ENCODE measurements at regions not wholly inside any gene's neighbourhood (a gene's known extent, or its start where the extent isn't known, plus 50 kb on each side); places are given as distances from the start of the nearest gene placed in this dataset.

DNA sequence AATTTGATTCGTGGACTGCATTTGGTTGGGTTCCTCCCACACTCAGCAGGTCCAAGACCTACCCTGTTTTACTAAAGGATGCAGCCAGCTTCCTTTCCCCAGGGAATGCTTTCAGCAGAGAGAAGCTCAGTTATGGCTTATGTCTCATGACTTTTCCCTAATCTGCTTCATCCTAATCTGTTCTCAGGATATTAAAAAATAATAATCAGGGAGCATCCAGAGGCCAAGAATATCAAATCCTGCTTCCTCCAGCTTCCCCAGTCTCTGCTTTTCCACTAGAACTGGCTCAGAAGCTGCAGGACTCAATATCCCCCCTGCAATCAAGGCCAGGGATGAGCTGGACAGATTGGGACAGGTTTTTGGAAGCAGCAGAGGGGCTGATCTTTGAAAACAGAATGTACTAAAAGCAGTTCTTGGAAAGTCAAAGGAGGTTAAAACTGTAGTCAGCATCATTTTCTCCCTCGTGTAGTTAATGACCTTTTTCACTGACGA is 326.9 kb upstream of the TNP1 start:
- H3K4me2 ChIP-seq = no peak overlapping the region
- Mint-ChIP-seq H3K27me3 (ENCODE audit: insufficient read depth, low read depth, poor library complexity) (no peaks in the 10 kb centered on the region), H3K4me1 (no peaks in the 10 kb centered on the region), H3K9me3 (no peaks in the 10 kb centered on the region), H3K4me3 (no peak overlapping the region), H3K36me3 (ENCODE audit: low read depth) (no peaks in the 10 kb centered on the region), H3K27ac (no peak overlapping the region)
- DNase-seq (ENCODE audit: low spot score) = no peak
- H3K4me3 ChIP-seq = no peak overlapping the region
- no peaks in the 10 kb centered on the region for H3K4me1 ChIP-seq (ENCODE audit: insufficient read depth)
- H3K9me2 ChIP-seq (ENCODE audit: insufficient read depth) = 0 out of 2 replicates have a peak, but pooled peaks cover 4% of the 10 kb centered on the region
- H3K27ac ChIP-seq (ENCODE audit: low read depth) = no peak overlapping the region
- H3F3A ChIP-seq (replicated peaks; ENCODE audit: low read depth) = no peaks in the 10 kb centered on the region
- no peaks in the 10 kb centered on the region for H3K27me3 ChIP-seq (ENCODE audit: insufficient read depth)
- no peaks in the 10 kb centered on the region for H3K36me3 ChIP-seq (ENCODE audit: insufficient read depth)
- H4K20me1 ChIP-seq (replicated peaks; ENCODE audit: insufficient read depth) = no peaks in the 10 kb centered on the region
- no peaks in the 10 kb centered on the region for H3K79me2 ChIP-seq (replicated peaks; ENCODE audit: insufficient read depth)
- no peak overlapping the region for H2AFZ ChIP-seq
- TF ChIP-seq POLR2AphosphoS5 (IDR thresholded peaks at IDR 0.05; ENCODE audit: low read depth) (no peak), ETS1 (IDR thresholded peaks at IDR 0.05) (no peak), NANOG (IDR thresholded peaks at IDR 0.05; ENCODE audit: borderline replicate concordance) (no peak), ZNF114 (CRISPR knock-in tag; IDR thresholded peaks at IDR 0.05) (no peak), STAT1 (IDR thresholded peaks at IDR 0.05; ENCODE audit: unreplicated experiment) (no peak), EZH2 (IDR thresholded peaks at IDR 0.05; ENCODE audit: low read depth, unreplicated experiment) (no peak), ZNF462 (CRISPR knock-in tag; IDR thresholded peaks at IDR 0.05) (no peak), CREB1 (CRISPR knock-in tag; IDR thresholded peaks at IDR 0.05; ENCODE audit: low read depth) (no peak), EZH2phosphoT487 (IDR thresholded peaks at IDR 0.05; ENCODE audit: unreplicated experiment) (no peak), JUNB (IDR thresholded peaks at IDR 0.05; ENCODE audit: unreplicated experiment) (no peak), ZNF331 (CRISPR knock-in tag; IDR thresholded peaks at IDR 0.05; ENCODE audit: low read depth) (no peak)
- TF ChIP-seq, protein P1, sequence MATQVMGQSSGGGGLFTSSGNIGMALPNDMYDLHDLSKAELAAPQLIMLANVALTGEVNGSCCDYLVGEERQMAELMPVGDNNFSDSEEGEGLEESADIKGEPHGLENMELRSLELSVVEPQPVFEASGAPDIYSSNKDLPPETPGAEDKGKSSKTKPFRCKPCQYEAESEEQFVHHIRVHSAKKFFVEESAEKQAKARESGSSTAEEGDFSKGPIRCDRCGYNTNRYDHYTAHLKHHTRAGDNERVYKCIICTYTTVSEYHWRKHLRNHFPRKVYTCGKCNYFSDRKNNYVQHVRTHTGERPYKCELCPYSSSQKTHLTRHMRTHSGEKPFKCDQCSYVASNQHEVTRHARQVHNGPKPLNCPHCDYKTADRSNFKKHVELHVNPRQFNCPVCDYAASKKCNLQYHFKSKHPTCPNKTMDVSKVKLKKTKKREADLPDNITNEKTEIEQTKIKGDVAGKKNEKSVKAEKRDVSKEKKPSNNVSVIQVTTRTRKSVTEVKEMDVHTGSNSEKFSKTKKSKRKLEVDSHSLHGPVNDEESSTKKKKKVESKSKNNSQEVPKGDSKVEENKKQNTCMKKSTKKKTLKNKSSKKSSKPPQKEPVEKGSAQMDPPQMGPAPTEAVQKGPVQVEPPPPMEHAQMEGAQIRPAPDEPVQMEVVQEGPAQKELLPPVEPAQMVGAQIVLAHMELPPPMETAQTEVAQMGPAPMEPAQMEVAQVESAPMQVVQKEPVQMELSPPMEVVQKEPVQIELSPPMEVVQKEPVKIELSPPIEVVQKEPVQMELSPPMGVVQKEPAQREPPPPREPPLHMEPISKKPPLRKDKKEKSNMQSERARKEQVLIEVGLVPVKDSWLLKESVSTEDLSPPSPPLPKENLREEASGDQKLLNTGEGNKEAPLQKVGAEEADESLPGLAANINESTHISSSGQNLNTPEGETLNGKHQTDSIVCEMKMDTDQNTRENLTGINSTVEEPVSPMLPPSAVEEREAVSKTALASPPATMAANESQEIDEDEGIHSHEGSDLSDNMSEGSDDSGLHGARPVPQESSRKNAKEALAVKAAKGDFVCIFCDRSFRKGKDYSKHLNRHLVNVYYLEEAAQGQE (IDR thresholded peaks at IDR 0.05; ENCODE audit: unreplicated experiment) = no peak
- TF ChIP-seq, protein P2, sequence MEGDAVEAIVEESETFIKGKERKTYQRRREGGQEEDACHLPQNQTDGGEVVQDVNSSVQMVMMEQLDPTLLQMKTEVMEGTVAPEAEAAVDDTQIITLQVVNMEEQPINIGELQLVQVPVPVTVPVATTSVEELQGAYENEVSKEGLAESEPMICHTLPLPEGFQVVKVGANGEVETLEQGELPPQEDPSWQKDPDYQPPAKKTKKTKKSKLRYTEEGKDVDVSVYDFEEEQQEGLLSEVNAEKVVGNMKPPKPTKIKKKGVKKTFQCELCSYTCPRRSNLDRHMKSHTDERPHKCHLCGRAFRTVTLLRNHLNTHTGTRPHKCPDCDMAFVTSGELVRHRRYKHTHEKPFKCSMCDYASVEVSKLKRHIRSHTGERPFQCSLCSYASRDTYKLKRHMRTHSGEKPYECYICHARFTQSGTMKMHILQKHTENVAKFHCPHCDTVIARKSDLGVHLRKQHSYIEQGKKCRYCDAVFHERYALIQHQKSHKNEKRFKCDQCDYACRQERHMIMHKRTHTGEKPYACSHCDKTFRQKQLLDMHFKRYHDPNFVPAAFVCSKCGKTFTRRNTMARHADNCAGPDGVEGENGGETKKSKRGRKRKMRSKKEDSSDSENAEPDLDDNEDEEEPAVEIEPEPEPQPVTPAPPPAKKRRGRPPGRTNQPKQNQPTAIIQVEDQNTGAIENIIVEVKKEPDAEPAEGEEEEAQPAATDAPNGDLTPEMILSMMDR (conservative IDR thresholded peaks at IDR 0.05; ENCODE audit: low read depth in 2 of 2) = no peak
- ATAC-seq = no peak
